IMR-90 (cell line): ENCODE measurements at regions not wholly inside any gene's neighbourhood (a gene's known extent, or its start where the extent isn't known, plus 50 kb on each side); places are given as distances from the start of the nearest gene placed in this dataset.

Experiments used
- ATAC-seq: fragments of 200-7000 bp; cut with Tn5 transposase; 2 replicates; pipeline ENCODE4 v1.9.1; 2020; ENCODE audit warnings: low read depth, mild to moderate bottlenecking, moderate library complexity
- BruUV-seq: library from RNA; stranded (reverse); fragments of 400-500 nt; replicated peaks from 2 replicates; lab custom pipeline; 2021; lab: Mats Ljungman, UMichigan
- CTCF ChIA-PET: fragments of 300-600 bp; formaldehyde crosslinking; extraction: SDS; loops from one replicate; lab custom pipeline; 2021; ENCODE audit warnings: antibody characterized with exemption; lab: Yijun Ruan, JAX
- POLR2A ChIA-PET: fragments of 300-600 bp; sonication (Branson Sonifier 250); formaldehyde crosslinking; loops from one replicate; lab custom pipeline; 2022; ENCODE audit warnings: antibody characterized with exemption; ENCODE audit not compliant: unreplicated experiment; lab: Charles Lee
- DNase-seq: peaks from one replicate; pipeline ENCODE4 v3.0.0; 2013
- H2AFZ ChIP-seq: replicated peaks from 2 replicates; pipeline ENCODE3; 2013; ENCODE audit warnings: low read length, mild to moderate bottlenecking; ENCODE audit not compliant: poor library complexity
- H2AK5ac ChIP-seq: 2 replicates; pipeline ENCODE4 v1.6.1; 2013; ENCODE audit warnings: low read depth, low read length, inconsistent platforms
- H2AK9ac ChIP-seq: replicated peaks from 2 replicates; pipeline ENCODE3; 2013; ENCODE audit warnings: mild to moderate bottlenecking, low read depth, low read length, moderate library complexity; ENCODE audit not compliant: poor library complexity
- H2BK120ac ChIP-seq: 2 replicates; pipeline ENCODE4 v1.6.1; 2013; ENCODE audit warnings: low read depth, low read length, inconsistent platforms
- H2BK15ac ChIP-seq: 3 replicates; pipeline ENCODE4 v1.6.1; 2013; ENCODE audit warnings: low read depth, low read length, inconsistent platforms
- H2BK20ac ChIP-seq: 2 replicates; pipeline ENCODE4 v1.6.1; 2013; ENCODE audit warnings: low read depth, mild to moderate bottlenecking, inconsistent platforms, low read length, moderate library complexity
- H2BK5ac ChIP-seq: 2 replicates; pipeline ENCODE4 v1.6.1; 2013; ENCODE audit warnings: mild to moderate bottlenecking, low read depth, low read length, inconsistent platforms; ENCODE audit not compliant: poor library complexity, severe bottlenecking
- H3K14ac ChIP-seq: replicated peaks from 2 replicates; pipeline ENCODE4 v1.6.1; 2013; ENCODE audit warnings: low read depth, low read length, inconsistent platforms
- H3K18ac ChIP-seq: 2 replicates; pipeline ENCODE4 v1.6.1; 2013; ENCODE audit warnings: low read depth, low read length, control low read depth
- H3K23ac ChIP-seq: 2 replicates; pipeline ENCODE4 v1.6.1; 2013; ENCODE audit warnings: low read depth, low read length, inconsistent platforms
- H3K27ac ChIP-seq: 2 replicates; pipeline ENCODE4 v1.5.1; 2013; ENCODE audit warnings: mild to moderate bottlenecking, control low read depth, low read length; ENCODE audit not compliant: insufficient read depth
- H3K27me3 ChIP-seq: 2 replicates; pipeline ENCODE4 v1.6.1; 2013; ENCODE audit warnings: low read length; ENCODE audit not compliant: control insufficient read depth, insufficient read depth
- H3K36me3 ChIP-seq: 2 replicates; pipeline ENCODE4 v1.6.1; 2013; ENCODE audit warnings: low read length, mixed read lengths; ENCODE audit not compliant: control insufficient read depth, insufficient read depth
- H3K4ac ChIP-seq: 2 replicates; pipeline ENCODE4 v1.6.1; 2013; ENCODE audit warnings: low read depth, low read length, inconsistent platforms
- H3K4me1 ChIP-seq: 2 replicates; pipeline ENCODE4 v1.6.1; 2013; ENCODE audit warnings: low read length, mixed read lengths; ENCODE audit not compliant: control insufficient read depth, insufficient read depth
- H3K4me2 ChIP-seq: 2 replicates; pipeline ENCODE4 v1.6.1; 2013; ENCODE audit warnings: low read depth, mild to moderate bottlenecking, control low read depth, low read length, moderate library complexity
- H3K4me3 ChIP-seq: 2 replicates; pipeline ENCODE4 v1.5.1; 2013; ENCODE audit warnings: low read depth, mild to moderate bottlenecking, control low read depth, low read length, moderate library complexity; ENCODE audit not compliant: insufficient read depth
- H3K56ac ChIP-seq: 2 replicates; pipeline ENCODE4 v1.6.1; 2013; ENCODE audit warnings: low read length, inconsistent platforms; ENCODE audit not compliant: insufficient read depth; ENCODE audit errors: extremely low read depth
- H3K79me1 ChIP-seq, 2 experiments: 2 replicates each; pipeline ENCODE4 v1.6.1; 2013; ENCODE audit warnings: low read length in 2 of 2, inconsistent platforms in 1 of 2, low read depth in 1 of 2
- H3K9ac ChIP-seq: 2 replicates; pipeline ENCODE4 v1.6.1; 2013; ENCODE audit warnings: low read depth, low read length, control low read depth
- H3K9me1 ChIP-seq: 2 replicates; pipeline ENCODE4 v1.6.1; 2013; ENCODE audit warnings: low read length, inconsistent platforms; ENCODE audit not compliant: insufficient read depth
- H3K9me3 ChIP-seq: 2 replicates; pipeline ENCODE4 v1.6.1; 2013; ENCODE audit warnings: low read length; ENCODE audit not compliant: control insufficient read depth, insufficient read depth
- H4K20me1 ChIP-seq: 2 replicates; pipeline ENCODE4 v1.6.1; 2013; ENCODE audit warnings: low read length, inconsistent platforms; ENCODE audit not compliant: insufficient read depth
- H4K5ac ChIP-seq: 2 replicates; pipeline ENCODE4 v1.6.1; 2013; ENCODE audit warnings: mild to moderate bottlenecking, low read depth, low read length, control low read depth
- H4K8ac ChIP-seq, 2 experiments: 2 replicates each; pipeline ENCODE4 v1.6.1; 2013; ENCODE audit warnings: low read depth in 2 of 2, low read length in 2 of 2, control low read depth in 1 of 2, inconsistent platforms in 1 of 2
- H4K91ac ChIP-seq: 2 replicates; pipeline ENCODE4 v1.6.1; 2013; ENCODE audit warnings: low read depth, low read length, inconsistent platforms; ENCODE audit not compliant: insufficient read depth
- BHLHE40 ChIP-seq: fragments of 150-350 bp; IDR thresholded peaks from 2 replicates; pipeline ENCODE4 v1.6.1; 2016; ENCODE audit warnings: mild to moderate bottlenecking, low read depth, low read length
- CEBPB ChIP-seq: IDR thresholded peaks from 2 replicates; pipeline ENCODE4 v1.6.1; 2012; ENCODE audit warnings: low read depth, low read length, improper control_type of control experiment
- FOS ChIP-seq: fragments of 150-350 bp; IDR thresholded peaks from 2 replicates; pipeline ENCODE4 v1.6.1; 2016; ENCODE audit warnings: low read depth, low read length
- MAFK ChIP-seq: IDR thresholded peaks from 2 replicates; pipeline ENCODE4 v1.6.1; 2012; ENCODE audit warnings: low read depth, low read length, improper control_type of control experiment
- MAZ ChIP-seq: IDR thresholded peaks from 2 replicates; pipeline ENCODE4 v1.6.1; 2012; ENCODE audit warnings: low read depth, mild to moderate bottlenecking, low read length, improper control_type of control experiment, moderate library complexity, borderline replicate concordance
- MXI1 ChIP-seq: IDR thresholded peaks from 2 replicates; pipeline ENCODE4 v1.6.1; 2012; ENCODE audit warnings: low read depth, mild to moderate bottlenecking, low read length, moderate library complexity, borderline replicate concordance
- RCOR1 ChIP-seq: IDR thresholded peaks from 2 replicates; pipeline ENCODE4 v1.6.1; 2012; ENCODE audit warnings: mild to moderate bottlenecking, low read length, improper control_type of control experiment; ENCODE audit not compliant: insufficient replicate concordance
- RFX5 ChIP-seq: IDR thresholded peaks from 2 replicates; pipeline ENCODE4 v1.8.0; 2012; ENCODE audit warnings: low read depth, mild to moderate bottlenecking, low read length, moderate library complexity
- WGBS, 2 experiments: methylation state at CpG; one replicate each; pipeline versions ENCODE4 v1.1.5 to v1.1.7; 2013; ENCODE audit warnings: missing lambda C conversion rate in 2 of 2; ENCODE audit not compliant: insufficient read length in 1 of 2; ENCODE audit errors: extremely low coverage in 2 of 2; 5-methylcytosine and 5-hydroxymethylcytosine counted together
- dilution Hi-C: fragments of 300-500 bp; cut with HindIII; formaldehyde crosslinking; loops from one replicate; pipeline ENCODE4 v1.14.3; 2018; ENCODE audit warnings: low sequenced_read_pairs; ENCODE audit not compliant: unreplicated experiment
- in situ Hi-C: fragments of 300-500 bp; cut with MboI; formaldehyde crosslinking; loops from 3 replicates; pipeline ENCODE4 v1.14.3; 2019; ENCODE audit warnings: low sequenced_read_pairs, inconsistent platforms, mixed read lengths
- intact Hi-C: fragments of 100-400 bp; cut with micrococcal nuclease; formaldehyde crosslinking; loops from 2 replicates; pipeline ENCODE4 v1.10.0; 2022
- TF ChIP-seq, protein P1 (sequence below): conservative IDR thresholded peaks from 2 replicates; pipeline ENCODE4 v1.5.1; 2012; ENCODE audit warnings: mild to moderate bottlenecking, low read depth, low read length, improper control_type of control experiment

GRCh38 chr4:74624351-74625151 is 169.8 kb downstream of the BTC start:
- H3K27ac ChIP-seq, result peak overlapping the region; percentile 45; the same call in 1 of the 2 replicates
- dilution Hi-C loops, result no loop called here
- CTCF ChIA-PET, result interaction anchor here (0.5 to 1.2 kb wide), 3 partner anchors 11 to 1292 kb away, joined by 3 read pairs; no protein-coding TSS in a partner anchor

More at GRCh38 chr4:74624351-74625151, 169.8 kb downstream of the BTC start:
- TF ChIP-seq, protein P1, sequence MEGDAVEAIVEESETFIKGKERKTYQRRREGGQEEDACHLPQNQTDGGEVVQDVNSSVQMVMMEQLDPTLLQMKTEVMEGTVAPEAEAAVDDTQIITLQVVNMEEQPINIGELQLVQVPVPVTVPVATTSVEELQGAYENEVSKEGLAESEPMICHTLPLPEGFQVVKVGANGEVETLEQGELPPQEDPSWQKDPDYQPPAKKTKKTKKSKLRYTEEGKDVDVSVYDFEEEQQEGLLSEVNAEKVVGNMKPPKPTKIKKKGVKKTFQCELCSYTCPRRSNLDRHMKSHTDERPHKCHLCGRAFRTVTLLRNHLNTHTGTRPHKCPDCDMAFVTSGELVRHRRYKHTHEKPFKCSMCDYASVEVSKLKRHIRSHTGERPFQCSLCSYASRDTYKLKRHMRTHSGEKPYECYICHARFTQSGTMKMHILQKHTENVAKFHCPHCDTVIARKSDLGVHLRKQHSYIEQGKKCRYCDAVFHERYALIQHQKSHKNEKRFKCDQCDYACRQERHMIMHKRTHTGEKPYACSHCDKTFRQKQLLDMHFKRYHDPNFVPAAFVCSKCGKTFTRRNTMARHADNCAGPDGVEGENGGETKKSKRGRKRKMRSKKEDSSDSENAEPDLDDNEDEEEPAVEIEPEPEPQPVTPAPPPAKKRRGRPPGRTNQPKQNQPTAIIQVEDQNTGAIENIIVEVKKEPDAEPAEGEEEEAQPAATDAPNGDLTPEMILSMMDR, result no peak
- TF ChIP-seq RFX5, result no peak
- TF ChIP-seq RCOR1, result peak; percentile 75
- TF ChIP-seq MXI1, result no peak
- peak; percentile 58; the same call in 1 of the 2 replicates for TF ChIP-seq CEBPB
- TF ChIP-seq FOS, result peak; percentile 95
- no peak for TF ChIP-seq MAFK
- peak; percentile 65 for TF ChIP-seq BHLHE40
- TF ChIP-seq MAZ, result no peak
- DNase-seq (peak; percentile 96), ATAC-seq (peak; percentile 89)
- H2BK20ac ChIP-seq, result peak overlapping the region; percentile 55
- H2BK120ac ChIP-seq, result peak overlapping the region; percentile 82; the same call in 1 of the 2 replicates
- H4K8ac ChIP-seq, result peak overlapping the region; percentile 21 to 54; a peak in 1 of 4 replicates
- H2BK5ac ChIP-seq, result peak overlapping the region; percentile 11
- no peaks in the 10 kb centered on the region for H3K36me3 ChIP-seq
- H4K91ac ChIP-seq, result peak overlapping the region; percentile 29
- no peaks in the 10 kb centered on the region for H4K20me1 ChIP-seq
- H2BK15ac ChIP-seq, result peak overlapping the region; percentile 63; the same call in 1 of the 3 replicates
- WGBS, 2 experiments, result no CpG with 5 or more reads among the region's 5 CpGs
- peak overlapping the region; percentile 99 for H3K18ac ChIP-seq
- in situ Hi-C loops (loop anchor here (25.0 kb wide), 1 partner anchor 912 kb away; no protein-coding TSS in a partner anchor), intact Hi-C loops (loop anchor here (2.0 to 5.0 kb wide), 2 partner anchors 48 to 248 kb away; no protein-coding TSS in a partner anchor)
- H3K9ac ChIP-seq, result no peak overlapping the region
- no peaks in the 10 kb centered on the region for H3K9me1 ChIP-seq
- peak overlapping the region; percentile 90 for H4K5ac ChIP-seq
- H3K23ac ChIP-seq, result peak overlapping the region; percentile 32; the same call in 1 of the 2 replicates
- H2AK5ac ChIP-seq, result 0 out of 2 replicates have a peak overlapping the region, but pooled peaks have one; percentile 6
- peak overlapping the region; percentile 8; the same call in 1 of the 2 replicates for H3K56ac ChIP-seq
- H3K14ac ChIP-seq, result peak overlapping the region; percentile 53
- 0 out of 2 replicates have a peak overlapping the region, but pooled peaks have one; percentile 17 for H3K4ac ChIP-seq
- no peaks in the 10 kb centered on the region for H3K9me3 ChIP-seq
- H3K27me3 ChIP-seq, result peaks cover 16% of the 10 kb centered on the region
- POLR2A ChIA-PET, result interaction anchor here (0.6 to 1.3 kb wide), 2 partner anchors 11 to 19 kb away, joined by 3 read pairs; no protein-coding TSS in a partner anchor
- no TSS peak for BruUV-seq
- no peak overlapping the region for H2AFZ ChIP-seq
- no peaks in the 10 kb centered on the region for H3K79me1 ChIP-seq
- peaks cover 12% of the 10 kb centered on the region for H3K4me1 ChIP-seq
- no peak overlapping the region for H3K4me3 ChIP-seq
- peak overlapping the region; percentile 76 for H3K4me2 ChIP-seq
- no peak overlapping the region for H2AK9ac ChIP-seq
